Activated naive CD8-positive, alpha-beta T cell (primary cell): ENCODE measurements at regions not wholly inside any gene's neighbourhood (a gene's known extent, or its start where the extent isn't known, plus 50 kb on each side); places are given as distances from the start of the nearest gene placed in this dataset.
A peak's percentile ranks its signal among the peaks of the same experiment; 100 is the strongest.
"Not testable (repeated sequence)": the region's sequence is repeated elsewhere in the genome, so short reads cannot be mapped to it uniquely, and the experiment has no call there.

ENCODE experiments used
- H3K27ac Mint-ChIP-seq: one replicate; pipeline ENCODE4 v1.8.0; 2021; ENCODE audit warnings: mixed read lengths
- H3K27me3 Mint-ChIP-seq: one replicate; pipeline ENCODE4 v1.8.0; 2021; ENCODE audit warnings: mixed read lengths
- H3K36me3 Mint-ChIP-seq: one replicate; pipeline ENCODE4 v1.8.0; 2021; ENCODE audit warnings: mixed read lengths
- H3K4me1 Mint-ChIP-seq: one replicate; pipeline ENCODE4 v1.8.0; 2021; ENCODE audit warnings: low read depth, mixed read lengths
- H3K4me3 Mint-ChIP-seq: one replicate; pipeline ENCODE4 v1.8.0; 2021; ENCODE audit warnings: mild to moderate bottlenecking, mixed read lengths
- H3K9me3 Mint-ChIP-seq: one replicate; pipeline ENCODE4 v1.8.0; 2021; ENCODE audit warnings: low read depth, mixed read lengths

DNA sequence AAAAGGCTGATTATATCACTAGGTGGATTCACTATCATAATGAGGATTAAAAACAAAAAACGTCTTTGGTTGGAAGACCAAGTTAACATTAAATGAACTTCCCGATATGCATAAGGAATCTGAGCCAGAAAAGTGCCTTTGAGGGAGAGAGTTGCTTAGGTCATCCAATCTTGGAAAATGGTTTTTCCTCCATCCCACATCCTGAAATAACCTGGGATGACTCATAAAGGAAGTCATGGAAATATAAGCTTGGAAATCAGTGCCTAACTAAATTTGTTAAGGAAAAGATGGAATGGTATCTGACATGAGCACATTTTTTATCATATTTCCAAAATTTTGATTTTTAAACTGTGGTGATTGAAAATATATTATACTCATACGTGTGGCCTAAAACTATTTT is 66.0 kb downstream of the KBTBD8 start:
- Mint-ChIP-seq H3K27ac (no peak overlapping the region), H3K4me3 (no peak overlapping the region), H3K9me3 (peaks cover 2% of the 10 kb centered on the region), H3K27me3 (peaks cover 1% of the 10 kb centered on the region), H3K36me3 (peaks cover 4% of the 10 kb centered on the region), H3K4me1 (no peaks in the 10 kb centered on the region)

DNA sequence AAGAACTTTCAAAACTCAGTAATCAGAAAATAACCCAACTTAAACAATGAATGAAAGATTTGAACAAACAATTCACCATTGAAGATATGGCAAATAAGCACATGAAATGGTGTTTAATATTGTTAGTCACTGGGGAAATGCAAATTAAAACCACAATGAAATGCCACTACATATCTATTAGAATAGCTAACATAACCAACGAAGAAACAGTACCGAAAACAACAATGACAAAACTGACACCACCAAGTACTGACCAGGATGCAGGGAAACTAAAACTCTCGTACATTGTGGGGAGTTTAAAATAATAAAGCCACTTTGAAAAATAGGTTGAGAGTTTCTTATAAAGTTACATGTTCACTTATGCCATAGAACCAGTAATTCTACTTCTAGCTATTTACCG is 69.1 kb downstream of the KBTBD8 start:
- Mint-ChIP-seq H3K36me3 (no peaks in the 10 kb centered on the region), H3K9me3 (no peaks in the 10 kb centered on the region), H3K4me1 (no peaks in the 10 kb centered on the region), H3K27me3 (peaks cover 1% of the 10 kb centered on the region), H3K27ac (no peak overlapping the region), H3K4me3 (no peak overlapping the region)

DNA sequence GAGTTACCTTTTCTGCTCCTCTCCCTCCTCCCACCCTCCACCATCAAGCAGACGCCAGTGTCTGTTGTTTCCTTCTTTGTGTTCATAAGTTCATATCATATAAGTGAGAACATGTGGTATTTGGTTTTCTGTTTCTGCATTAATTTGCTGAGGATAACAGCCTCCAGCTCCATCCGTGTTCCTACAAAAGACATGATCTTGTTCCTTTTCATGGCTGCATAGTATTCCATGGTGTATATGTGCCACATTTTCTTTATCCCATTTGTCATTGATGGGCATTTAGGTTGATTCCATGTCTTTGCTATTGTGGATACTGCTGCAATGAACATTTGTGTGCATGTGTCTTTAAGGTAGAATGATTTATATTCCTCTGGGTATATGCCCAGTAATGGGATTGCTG is 74.5 kb downstream of the KBTBD8 start:
- H3K36me3 Mint-ChIP-seq, H3K9me3 Mint-ChIP-seq, H3K27ac Mint-ChIP-seq, H3K4me3 Mint-ChIP-seq, H3K27me3 Mint-ChIP-seq: not testable (repeated sequence)
- peaks cover 14% of the 10 kb centered on the region for H3K4me1 Mint-ChIP-seq

GRCh38 chr3:67073812-67074211 is 75.7 kb downstream of the KBTBD8 start:
- Mint-ChIP-seq H3K4me1 (peaks cover 16% of the 10 kb centered on the region), H3K27ac (no peak overlapping the region), H3K9me3 (no peaks in the 10 kb centered on the region), H3K36me3 (no peaks in the 10 kb centered on the region), H3K4me3 (no peak overlapping the region), H3K27me3 (no peaks in the 10 kb centered on the region)

DNA sequence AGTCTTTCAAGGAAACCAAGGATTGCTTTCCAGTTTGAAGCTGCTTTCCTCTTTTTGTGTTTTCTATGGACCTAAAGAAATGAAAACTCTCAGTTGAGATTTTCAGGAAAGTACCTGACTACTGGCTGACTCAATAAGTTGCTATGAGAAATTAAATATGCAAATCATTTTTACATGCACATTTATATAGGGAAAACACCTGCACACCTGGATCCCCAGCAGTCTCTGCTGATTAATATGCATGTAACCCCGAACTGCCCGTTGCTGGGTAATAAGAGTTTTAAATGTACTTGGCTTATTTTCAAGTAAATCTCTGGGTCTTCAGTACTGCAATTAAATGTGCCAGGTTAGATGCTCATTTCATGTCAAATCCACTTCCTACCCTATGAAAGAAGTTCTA is 77.2 kb downstream of the KBTBD8 start:
- peaks cover 16% of the 10 kb centered on the region for H3K4me1 Mint-ChIP-seq
- H3K36me3 Mint-ChIP-seq: peaks cover under 1% of the 10 kb centered on the region
- no peaks in the 10 kb centered on the region for H3K9me3 Mint-ChIP-seq
- H3K4me3 Mint-ChIP-seq: no peak overlapping the region
- H3K27me3 Mint-ChIP-seq: no peaks in the 10 kb centered on the region
- no peak overlapping the region for H3K27ac Mint-ChIP-seq

DNA sequence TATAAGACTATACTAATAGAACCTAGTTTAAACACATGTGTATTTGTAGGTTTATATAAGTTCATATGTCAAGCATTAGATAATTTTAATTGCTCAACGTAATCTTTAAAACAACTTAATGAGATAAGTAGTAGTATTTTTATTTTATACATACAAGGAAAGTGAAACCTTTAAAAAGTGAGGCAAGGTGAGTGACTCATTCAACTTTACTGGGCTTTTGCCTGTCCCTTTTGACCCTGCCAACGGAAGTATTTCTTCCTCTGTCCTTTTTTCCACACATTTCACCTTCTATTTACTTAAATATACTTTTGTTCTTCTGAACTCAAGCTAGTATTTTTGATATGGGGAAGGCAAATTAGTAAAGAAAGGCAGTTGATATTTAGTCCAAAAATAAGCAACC is 78.5 kb downstream of the KBTBD8 start:
- H3K4me1 Mint-ChIP-seq: peaks cover 19% of the 10 kb centered on the region
- no peaks in the 10 kb centered on the region for H3K9me3 Mint-ChIP-seq
- no peaks in the 10 kb centered on the region for H3K27me3 Mint-ChIP-seq
- H3K36me3 Mint-ChIP-seq: peaks cover 3% of the 10 kb centered on the region
- no peak overlapping the region for H3K4me3 Mint-ChIP-seq
- no peak overlapping the region for H3K27ac Mint-ChIP-seq

- no peak overlapping the region for H3K4me3 Mint-ChIP-seq
- peaks cover 6% of the 10 kb centered on the region for H3K9me3 Mint-ChIP-seq
- H3K36me3 Mint-ChIP-seq: peaks cover 8% of the 10 kb centered on the region
- H3K4me1 Mint-ChIP-seq: peaks cover 28% of the 10 kb centered on the region
- no peaks in the 10 kb centered on the region for H3K27me3 Mint-ChIP-seq
- H3K27ac Mint-ChIP-seq: no peak overlapping the region
These were observed 79.5 kb downstream of the KBTBD8 start for GRCh38 chr3:67077656-67078055.

GRCh38 chr3:67082533-67083024 is 84.5 kb downstream of the KBTBD8 start:
- peak overlapping the region; percentile 90 for H3K27ac Mint-ChIP-seq
- H3K4me3 Mint-ChIP-seq: no peak overlapping the region
- peaks cover 38% of the 10 kb centered on the region for H3K36me3 Mint-ChIP-seq
- H3K4me1 Mint-ChIP-seq: peaks cover 33% of the 10 kb centered on the region
- peaks cover 32% of the 10 kb centered on the region for H3K9me3 Mint-ChIP-seq
- H3K27me3 Mint-ChIP-seq: no peaks in the 10 kb centered on the region

DNA sequence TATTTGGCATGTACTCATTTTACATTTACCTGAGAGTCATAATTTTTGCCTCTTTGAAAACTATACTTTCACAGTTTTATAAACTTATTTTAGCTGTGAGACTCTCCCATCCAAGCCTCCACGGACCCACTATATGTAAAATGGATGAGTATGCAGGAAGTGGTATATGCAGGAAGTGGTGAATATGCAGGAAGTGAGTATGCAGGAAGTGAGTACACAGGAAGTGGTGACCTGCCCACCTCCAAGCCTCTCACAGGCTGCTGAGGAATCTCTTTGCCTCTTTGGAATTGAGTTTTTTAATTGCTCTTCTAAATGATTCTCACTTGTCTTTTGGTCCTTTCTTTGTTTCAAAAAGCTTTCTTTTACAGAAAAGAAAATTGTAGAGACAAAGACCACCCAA is 85.2 kb downstream of the KBTBD8 start:
- Mint-ChIP-seq H3K27ac (peak overlapping the region; percentile 90), H3K36me3 (peaks cover 40% of the 10 kb centered on the region), H3K4me1 (peaks cover 30% of the 10 kb centered on the region), H3K4me3 (peak overlapping the region; percentile 85), H3K27me3 (no peaks in the 10 kb centered on the region), H3K9me3 (peaks cover 39% of the 10 kb centered on the region)

GRCh38 chr3:67087788-67088187 is 89.7 kb downstream of the KBTBD8 start:
- H3K36me3 Mint-ChIP-seq: peaks cover 35% of the 10 kb centered on the region
- H3K4me1 Mint-ChIP-seq: peaks cover 22% of the 10 kb centered on the region
- H3K27me3 Mint-ChIP-seq: no peaks in the 10 kb centered on the region
- peaks cover 37% of the 10 kb centered on the region for H3K9me3 Mint-ChIP-seq
- H3K4me3 Mint-ChIP-seq: no peak overlapping the region
- no peak overlapping the region for H3K27ac Mint-ChIP-seq

DNA sequence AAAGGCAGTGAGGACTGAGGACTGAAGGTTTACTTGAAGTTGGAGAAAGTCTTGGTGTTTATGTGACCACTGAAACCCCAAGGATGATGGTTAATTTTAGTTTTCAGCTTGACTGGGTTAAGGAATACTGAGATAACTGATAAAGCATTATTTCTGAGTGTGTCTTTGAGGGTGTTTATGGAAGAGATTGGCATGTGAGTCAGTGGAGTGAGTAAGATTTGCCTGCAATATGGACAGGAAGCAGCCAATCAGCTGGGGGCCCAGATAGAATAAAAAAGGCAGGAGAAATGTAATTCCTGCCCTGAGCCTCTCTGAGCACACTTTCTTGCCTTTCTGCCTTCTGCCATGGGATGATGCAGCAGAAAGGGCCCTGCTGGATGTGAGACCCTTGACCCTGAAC is 92.4 kb downstream of the KBTBD8 start:
- Mint-ChIP-seq H3K9me3 (peaks cover 29% of the 10 kb centered on the region), H3K27me3 (no peaks in the 10 kb centered on the region), H3K4me3 (no peak overlapping the region), H3K27ac (peak overlapping the region; percentile 16), H3K4me1 (peaks cover 5% of the 10 kb centered on the region), H3K36me3 (peaks cover 18% of the 10 kb centered on the region)

DNA sequence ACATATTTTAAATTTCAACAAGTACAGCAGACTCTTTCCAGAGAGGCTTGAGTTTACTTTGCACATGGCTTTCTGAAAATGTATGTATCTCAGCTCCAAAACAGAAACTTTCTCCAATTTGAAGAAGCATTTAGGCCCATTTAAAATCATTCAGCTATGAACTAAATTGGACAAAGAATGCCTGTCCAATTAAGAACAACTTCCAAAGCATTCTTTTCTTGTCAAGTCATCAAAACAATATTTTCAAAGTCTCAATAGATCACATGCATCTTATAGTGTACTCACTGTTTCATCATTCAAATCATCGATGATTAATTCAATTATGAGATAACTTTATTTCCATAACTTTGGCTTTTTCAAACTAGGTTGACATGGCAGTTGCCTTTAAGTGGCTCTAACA is 95.2 kb downstream of the KBTBD8 start:
- Mint-ChIP-seq H3K4me3 (no peak overlapping the region), H3K27ac (no peak overlapping the region), H3K27me3 (peaks cover 4% of the 10 kb centered on the region), H3K36me3 (peaks cover 6% of the 10 kb centered on the region), H3K4me1 (peaks cover 5% of the 10 kb centered on the region), H3K9me3 (peaks cover 4% of the 10 kb centered on the region)

GRCh38 chr3:67094167-67094566 is 96.1 kb downstream of the KBTBD8 start:
- peaks cover 5% of the 10 kb centered on the region for H3K4me1 Mint-ChIP-seq
- H3K9me3 Mint-ChIP-seq: peaks cover under 1% of the 10 kb centered on the region
- peaks cover 4% of the 10 kb centered on the region for H3K27me3 Mint-ChIP-seq
- H3K36me3 Mint-ChIP-seq: peaks cover 6% of the 10 kb centered on the region
- H3K27ac Mint-ChIP-seq: no peak overlapping the region
- H3K4me3 Mint-ChIP-seq: no peak overlapping the region

- H3K4me3 Mint-ChIP-seq: no peak overlapping the region
- H3K36me3 Mint-ChIP-seq: peaks cover 4% of the 10 kb centered on the region
- no peak overlapping the region for H3K27ac Mint-ChIP-seq
These were observed 96.7 kb downstream of the KBTBD8 start for GRCh38 chr3:67094774-67095173.

DNA sequence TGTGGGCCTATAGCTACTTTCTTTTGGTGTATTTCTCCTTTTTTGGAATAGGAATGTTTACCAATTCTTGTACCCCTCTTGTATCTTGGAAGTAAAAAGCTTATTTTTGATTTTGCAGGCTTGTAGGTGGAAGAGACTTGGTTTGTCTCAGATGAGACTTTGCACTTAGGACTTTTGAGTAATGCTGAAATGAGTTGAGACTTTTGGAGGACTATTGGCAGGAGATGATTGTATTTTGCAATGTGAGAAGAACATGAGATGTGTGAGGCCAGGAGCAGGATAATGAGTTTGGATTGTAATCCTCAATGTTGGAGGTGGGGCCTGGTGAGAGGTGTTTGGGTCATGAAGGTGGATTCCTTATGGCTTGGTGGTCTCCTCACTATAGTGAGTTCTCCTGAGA is 106.3 kb downstream of the KBTBD8 start:
- Mint-ChIP-seq H3K36me3 (no peaks in the 10 kb centered on the region), H3K9me3 (peaks cover 10% of the 10 kb centered on the region), H3K4me1 (no peaks in the 10 kb centered on the region), H3K27me3 (peaks cover 1% of the 10 kb centered on the region), H3K4me3 (no peak overlapping the region), H3K27ac (no peak overlapping the region)

More at GRCh38 chr3:67094774-67095173, 96.7 kb downstream of the KBTBD8 start:
- Mint-ChIP-seq H3K9me3 (no peaks in the 10 kb centered on the region), H3K4me1 (peaks cover 5% of the 10 kb centered on the region), H3K27me3 (peaks cover 4% of the 10 kb centered on the region)

- H3K27me3 Mint-ChIP-seq: peaks cover 4% of the 10 kb centered on the region
- no peak overlapping the region for H3K4me3 Mint-ChIP-seq
- H3K36me3 Mint-ChIP-seq: no peaks in the 10 kb centered on the region
- peaks cover 10% of the 10 kb centered on the region for H3K9me3 Mint-ChIP-seq
- no peaks in the 10 kb centered on the region for H3K4me1 Mint-ChIP-seq
- no peak overlapping the region for H3K27ac Mint-ChIP-seq
These were observed 108.8 kb downstream of the KBTBD8 start for GRCh38 chr3:67106874-67107273.
